ENCODE measurements at regions not wholly inside any gene's neighbourhood (a gene's known extent, or its start where the extent isn't known, plus 50 kb on each side); places are given as distances from the start of the nearest gene placed in this dataset.

GRCh38 chr12:124370851-124371250 lies 76.0 kb downstream of the RFLNA start:
- no peaks in the 10 kb centered on the region for H3K27me3 Mint-ChIP-seq
- ChIA-PET CTCF (no interaction called here), POLR2A (no interaction called here)
- no peak for TF ChIP-seq CTCF (IDR thresholded peaks at IDR 0.05)
- Histone ChIP-seq H3K4me3 (ENCODE audit: low read length) (no peak overlapping the region), H3K27ac (ENCODE audit: low read depth in 1 of 2, low read length in 2 of 2) (no peak overlapping the region), H3K9me3 (ENCODE audit: control insufficient read depth in 1 of 2, insufficient read depth in 1 of 2, low read length in 2 of 2) (no peaks in the 10 kb centered on the region), H3K27me3 (ENCODE audit: control insufficient read depth in 1 of 2, insufficient read depth in 2 of 2, low read length in 2 of 2) (no peaks in the 10 kb centered on the region), H3K4me1 (ENCODE audit: insufficient read depth, low read length) (no peaks in the 10 kb centered on the region), H3K36me3 (ENCODE audit: insufficient read depth, low read length) (peaks cover 45% of the 10 kb centered on the region)
- no peaks in the 10 kb centered on the region for H3K4me1 Mint-ChIP-seq (ENCODE audit: low read depth)
- intact Hi-C loops (cut with DNase I, micrococcal nuclease): no loop called here
- H3K4me3 Mint-ChIP-seq: no peak overlapping the region
- H3K27ac Mint-ChIP-seq: no peak overlapping the region
- no peak for DNase-seq
- H3K9me3 Mint-ChIP-seq: no peaks in the 10 kb centered on the region
- ATAC-seq (ENCODE audit: poor library complexity): no peak
- peaks cover 36% of the 10 kb centered on the region for H3K36me3 Mint-ChIP-seq (ENCODE audit: low read depth)

- H3K36me3 ChIP-seq (ENCODE audit: insufficient read depth, low read length): peaks cover 42% of the 10 kb centered on the region
- no peak for DNase-seq
- H3K4me1 Mint-ChIP-seq (ENCODE audit: low read depth): no peaks in the 10 kb centered on the region
- intact Hi-C loops (cut with DNase I, micrococcal nuclease): no loop called here
- H3K27me3 Mint-ChIP-seq: no peaks in the 10 kb centered on the region
- ChIA-PET POLR2A (no interaction called here), CTCF (no interaction called here)
- H3K9me3 ChIP-seq (ENCODE audit: control insufficient read depth in 1 of 2, insufficient read depth in 1 of 2, low read length in 2 of 2): no peaks in the 10 kb centered on the region
- H3K4me1 ChIP-seq (ENCODE audit: insufficient read depth, low read length): no peaks in the 10 kb centered on the region
- no peak for TF ChIP-seq CTCF (IDR thresholded peaks at IDR 0.05)
- H3K36me3 Mint-ChIP-seq (ENCODE audit: low read depth): peaks cover 37% of the 10 kb centered on the region
- no peak for ATAC-seq (ENCODE audit: poor library complexity)
- no peak overlapping the region for H3K27ac Mint-ChIP-seq
- no peak overlapping the region for H3K4me3 Mint-ChIP-seq
- no peak overlapping the region for H3K4me3 ChIP-seq (ENCODE audit: low read length)
- no peak overlapping the region for H3K27ac ChIP-seq (ENCODE audit: low read depth in 1 of 2, low read length in 2 of 2)
- no peaks in the 10 kb centered on the region for H3K27me3 ChIP-seq (ENCODE audit: control insufficient read depth in 1 of 2, insufficient read depth in 2 of 2, low read length in 2 of 2)
- no peaks in the 10 kb centered on the region for H3K9me3 Mint-ChIP-seq
Measured at GRCh38 chr12:124370384-124370783, 75.5 kb downstream of the RFLNA start.

GRCh38 chr12:124369827-124370378 lies 75.0 kb downstream of the RFLNA start:
- H3K4me3 ChIP-seq (ENCODE audit: low read length): no peak overlapping the region
- H3K27ac ChIP-seq (ENCODE audit: low read depth in 1 of 2, low read length in 2 of 2): no peak overlapping the region
- H3K36me3 Mint-ChIP-seq (ENCODE audit: low read depth): peaks cover 32% of the 10 kb centered on the region
- TF ChIP-seq CTCF (IDR thresholded peaks at IDR 0.05): no peak
- intact Hi-C loops (cut with DNase I, micrococcal nuclease): no loop called here
- H3K4me3 Mint-ChIP-seq: no peak overlapping the region
- no peaks in the 10 kb centered on the region for H3K9me3 ChIP-seq (ENCODE audit: control insufficient read depth in 1 of 2, insufficient read depth in 1 of 2, low read length in 2 of 2)
- H3K4me1 Mint-ChIP-seq (ENCODE audit: low read depth): no peaks in the 10 kb centered on the region
- no peaks in the 10 kb centered on the region for H3K4me1 ChIP-seq (ENCODE audit: insufficient read depth, low read length)
- H3K27ac Mint-ChIP-seq: no peak overlapping the region
- DNase-seq: no peak
- H3K27me3 ChIP-seq (ENCODE audit: control insufficient read depth in 1 of 2, insufficient read depth in 2 of 2, low read length in 2 of 2): no peaks in the 10 kb centered on the region
- ChIA-PET CTCF (no interaction called here), POLR2A (no interaction called here)
- no peak for ATAC-seq (ENCODE audit: poor library complexity)
- H3K9me3 Mint-ChIP-seq: no peaks in the 10 kb centered on the region
- H3K27me3 Mint-ChIP-seq: no peaks in the 10 kb centered on the region
- peaks cover 44% of the 10 kb centered on the region for H3K36me3 ChIP-seq (ENCODE audit: insufficient read depth, low read length)

Measured in CD4-positive, alpha-beta T cell (primary cell).